ENCODE measurements at regions not wholly inside any gene's neighbourhood (a gene's known extent, or its start where the extent isn't known, plus 50 kb on each side); places are given as distances from the start of the nearest gene placed in this dataset.
A peak's percentile ranks its signal among the peaks of the same experiment; 100 is the strongest.
"Not testable (repeated sequence)": the region's sequence is repeated elsewhere in the genome, so short reads cannot be mapped to it uniquely, and the experiment has no call there.

DNA sequence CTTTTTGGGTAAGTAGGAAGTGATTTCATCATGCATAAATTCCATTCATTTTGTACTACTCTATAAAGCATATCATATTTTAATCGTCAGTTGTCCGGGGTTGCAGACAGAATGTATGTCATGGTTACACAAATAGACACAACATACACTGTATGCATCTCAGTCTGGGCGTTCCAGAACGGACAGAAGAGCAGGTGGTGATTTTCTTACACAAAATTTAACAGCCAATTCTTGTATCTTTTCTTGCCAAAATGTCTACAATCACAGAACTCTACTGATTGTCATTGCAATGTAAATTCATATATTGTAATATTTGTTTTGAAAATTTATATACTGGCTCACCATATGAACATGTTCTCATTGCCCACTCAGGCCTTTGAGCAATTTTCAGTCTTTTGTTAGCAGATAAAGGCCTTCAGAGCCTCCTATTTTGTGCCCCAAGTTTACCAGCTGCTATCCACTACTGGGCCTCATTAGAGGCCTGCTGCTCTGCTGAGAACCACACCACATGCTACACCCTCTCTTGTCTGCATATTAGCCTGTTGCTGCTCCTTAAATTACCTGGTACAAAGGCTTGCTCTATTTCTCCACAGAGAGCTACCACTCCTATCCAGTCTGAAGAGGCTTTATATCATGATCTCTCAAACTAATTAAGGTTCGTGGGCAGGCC lies 61.5 kb downstream of the PRDM13 start:
- no peak for DNase-seq

DNA sequence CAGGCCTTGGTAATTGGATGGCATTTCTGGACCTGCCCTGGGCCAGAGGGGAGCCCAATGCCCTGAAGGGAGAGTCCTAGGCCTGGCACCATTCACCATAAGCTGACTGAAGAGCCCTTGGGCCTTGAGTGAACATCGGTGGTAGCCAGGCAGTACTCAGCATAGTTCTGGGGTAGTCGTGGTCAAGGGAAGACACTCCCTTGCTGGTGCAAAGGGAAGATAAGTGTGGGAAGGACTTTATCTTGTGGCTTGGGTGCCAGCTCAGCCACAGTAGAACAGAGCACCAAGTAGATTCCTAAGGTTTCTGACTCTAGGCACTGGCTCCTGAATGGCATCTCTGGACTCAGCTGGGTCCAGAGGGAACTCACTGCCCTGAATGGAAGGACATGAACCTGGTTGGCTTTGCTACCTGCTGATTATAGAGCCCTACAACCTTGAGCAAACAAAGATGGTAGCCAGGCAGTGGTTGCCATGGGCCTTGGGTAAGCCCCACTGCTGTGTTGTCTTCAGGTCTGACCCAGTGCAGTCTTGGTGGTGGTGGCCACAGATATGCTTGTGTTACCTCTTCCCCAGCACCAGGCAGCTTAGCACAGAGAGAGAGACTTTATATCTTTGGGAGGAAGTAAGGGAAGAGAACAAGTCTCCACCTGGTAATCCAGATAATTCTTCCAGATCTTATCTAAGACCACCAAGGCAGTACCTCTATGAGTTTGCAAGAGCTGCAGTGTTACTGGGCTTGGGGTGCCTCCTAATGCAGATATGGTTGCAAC lies 83.5 kb downstream of the PRDM13 start:
- no peak for DNase-seq

- DNase-seq = not testable (repeated sequence)
Measured at GRCh38 chr6:99702287-99702686, 95.7 kb downstream of the PRDM13 start.

- no peak for DNase-seq
Measured at GRCh38 chr6:99709062-99709461, 102.4 kb downstream of the PRDM13 start.

- DNase-seq = no peak
Measured at GRCh38 chr6:99711302-99711701, 104.7 kb downstream of the PRDM13 start.

GRCh38 chr6:99711925-99712324 lies 105.3 kb downstream of the PRDM13 start:
- DNase-seq = no peak

DNA sequence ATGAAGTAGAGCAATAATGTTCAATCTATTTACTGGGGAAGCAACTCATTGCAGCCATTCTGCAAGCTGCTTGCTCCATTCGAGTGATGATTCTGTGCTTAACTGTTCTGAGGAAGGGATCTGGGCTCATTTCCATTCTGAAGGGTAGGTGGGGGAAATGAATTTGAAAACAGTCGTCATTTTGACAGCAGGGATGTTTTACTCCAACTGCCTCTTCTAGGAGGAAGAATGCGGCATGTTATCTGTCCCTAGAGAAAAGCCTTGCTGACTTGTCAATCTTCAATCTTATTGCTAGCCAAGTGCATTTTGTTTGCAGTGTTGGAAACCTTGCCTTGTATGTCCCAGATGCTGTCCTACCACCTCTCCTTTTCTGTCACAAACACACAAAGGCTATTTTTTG lies 105.9 kb downstream of the PRDM13 start:
- DNase-seq = no peak

GRCh38 chr6:99722043-99722442 lies 115.4 kb downstream of the PRDM13 start:
- not testable (repeated sequence) for DNase-seq

DNA sequence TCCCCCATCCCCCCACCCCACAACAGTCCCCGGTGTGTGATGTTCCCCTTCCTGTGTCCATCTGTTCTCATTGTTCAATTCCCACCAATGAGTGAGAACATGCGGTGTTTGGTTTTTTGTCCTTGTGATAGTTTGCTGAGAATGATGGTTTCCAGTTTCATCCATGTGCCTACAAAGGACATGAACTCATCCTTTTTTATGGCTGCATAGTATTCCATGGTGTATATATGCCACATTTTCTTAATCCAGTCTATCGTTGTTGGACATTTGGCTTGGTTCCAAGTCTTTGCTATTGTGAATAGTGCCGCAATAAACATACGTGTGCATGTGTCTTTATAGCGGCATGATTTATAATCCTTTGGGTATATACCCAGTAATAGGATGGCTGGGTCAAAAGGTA lies 123.6 kb downstream of the PRDM13 start:
- DNase-seq = not testable (repeated sequence)

- no peak for DNase-seq
Measured at GRCh38 chr6:99736302-99736701, 129.7 kb downstream of the PRDM13 start.

DNA sequence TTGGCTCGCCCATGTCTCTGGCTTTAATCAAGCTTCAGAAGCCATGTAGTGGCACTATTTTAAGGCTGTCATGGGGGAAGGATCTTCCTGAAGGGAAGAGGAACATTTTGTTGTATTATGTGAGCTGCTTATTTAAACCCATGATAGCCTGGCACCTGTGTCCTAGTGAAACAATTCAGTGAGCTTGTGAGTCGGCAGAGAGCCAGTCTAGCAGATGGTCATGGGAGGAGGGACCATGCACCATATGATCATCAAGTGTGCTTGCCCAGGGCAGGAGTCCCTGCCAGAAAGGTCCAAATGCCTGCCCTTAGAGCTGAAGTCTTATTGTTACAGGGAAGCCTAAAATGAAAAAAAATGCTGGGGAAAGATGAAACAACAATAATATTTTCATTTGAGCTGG lies 132.9 kb downstream of the PRDM13 start:
- no peak for DNase-seq

DNA sequence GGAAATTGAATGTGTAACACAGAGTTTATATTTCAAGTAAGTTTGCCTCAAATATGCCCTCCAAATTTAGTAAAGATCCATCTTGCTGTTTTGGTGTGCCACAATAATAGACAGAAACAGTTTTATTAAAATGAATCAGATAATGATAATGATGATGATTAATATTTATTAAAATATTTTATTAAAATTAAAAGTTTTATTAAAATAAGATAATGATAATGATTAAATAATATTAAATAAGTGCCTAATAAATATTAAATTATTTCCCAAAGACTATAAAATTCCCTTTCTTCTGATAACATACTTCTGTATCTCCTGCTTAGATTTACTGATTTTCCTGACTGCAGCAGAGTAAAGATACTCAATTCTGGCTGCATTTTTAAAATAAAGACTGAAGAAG lies 134.5 kb downstream of the PRDM13 start:
- no peak for DNase-seq

DNA sequence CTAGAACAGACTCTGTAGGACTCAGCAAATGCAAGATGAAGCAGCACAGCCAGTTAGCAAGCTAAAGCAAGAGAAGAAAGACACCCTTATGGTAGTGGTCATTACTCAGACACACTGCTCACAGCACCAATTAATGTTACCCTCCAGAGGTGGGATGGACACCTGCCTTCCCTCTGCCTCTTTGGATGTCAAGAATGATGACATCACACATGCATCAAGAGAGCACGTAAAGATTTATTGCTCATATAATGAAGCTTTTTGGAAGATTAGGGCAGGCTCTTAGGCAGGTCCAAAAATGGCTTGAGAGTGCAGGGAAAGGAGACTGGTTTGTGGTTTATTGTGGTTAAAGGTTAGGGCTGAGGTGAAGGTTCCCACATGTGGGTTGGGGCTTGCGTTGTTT lies 137.0 kb downstream of the PRDM13 start:
- DNase-seq = no peak

GRCh38 chr6:99745651-99746050 lies 139.0 kb downstream of the PRDM13 start:
- no peak for DNase-seq

GRCh38 chr6:99746261-99746895 lies 139.7 kb downstream of the PRDM13 start:
- DNase-seq = peak; percentile 32

DNA sequence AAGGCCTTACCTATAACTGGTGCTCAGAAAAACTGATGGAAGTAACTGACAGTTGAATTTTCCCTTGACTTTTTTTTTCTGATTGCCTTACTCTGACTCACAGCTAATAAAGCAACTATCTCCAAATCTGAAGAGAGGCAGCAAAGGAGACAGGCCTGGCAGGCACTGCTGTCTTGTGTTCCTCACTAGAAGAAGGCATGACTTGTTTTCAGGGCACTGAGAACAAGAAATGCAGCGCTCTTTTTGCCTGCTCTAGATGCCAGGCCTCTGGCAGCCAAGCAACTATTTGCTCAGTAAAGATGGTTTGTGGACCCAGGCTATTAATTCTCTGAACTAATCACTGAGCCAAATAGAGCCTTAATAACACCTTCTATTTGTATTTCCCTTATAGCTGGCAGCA lies 155.1 kb downstream of the PRDM13 start:
- no peak for DNase-seq

- DNase-seq = no peak
Measured at GRCh38 chr6:99768166-99768565, 161.5 kb downstream of the PRDM13 start.

GRCh38 chr6:99779631-99780555 lies 173.3 kb downstream of the PRDM13 start:
- DNase-seq = no peak

DNA sequence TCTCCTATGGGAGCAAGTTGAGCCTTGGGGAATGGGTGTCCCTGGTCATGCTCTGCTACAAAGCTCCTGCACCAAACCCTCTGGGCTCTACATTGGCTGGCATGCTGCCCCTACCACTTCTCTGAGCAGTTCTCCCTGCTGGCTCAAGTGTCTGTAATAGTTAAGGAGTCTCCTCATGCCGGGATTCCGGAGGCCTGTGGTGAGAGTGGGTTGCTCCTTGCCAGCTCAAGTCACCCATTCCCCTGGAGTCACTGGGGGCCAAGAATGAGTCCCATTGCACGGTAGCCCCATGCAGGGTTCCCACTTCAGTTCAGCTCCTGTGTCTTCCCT lies 173.9 kb downstream of the PRDM13 start:
- no peak for DNase-seq

DNA sequence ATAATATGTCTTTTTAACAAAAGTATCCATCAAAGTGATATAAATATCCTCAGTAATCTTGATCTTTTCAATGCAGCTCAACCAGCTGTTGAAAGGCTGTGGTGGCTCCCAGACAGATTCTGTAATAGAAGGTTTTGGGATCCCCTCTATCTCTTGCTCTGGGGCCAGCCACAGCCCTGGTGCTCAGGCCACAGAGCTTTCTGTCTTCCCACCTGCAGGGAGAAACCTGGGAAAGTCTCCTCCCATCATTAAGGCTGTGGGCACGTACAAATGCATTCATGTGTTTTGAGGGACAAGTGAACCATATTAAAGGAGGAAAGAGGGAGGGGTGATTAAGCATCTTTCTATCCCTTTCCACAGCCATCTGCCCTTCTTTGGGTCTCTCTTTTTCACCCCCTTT lies 183.1 kb downstream of the PRDM13 start:
- DNase-seq = no peak

DNA sequence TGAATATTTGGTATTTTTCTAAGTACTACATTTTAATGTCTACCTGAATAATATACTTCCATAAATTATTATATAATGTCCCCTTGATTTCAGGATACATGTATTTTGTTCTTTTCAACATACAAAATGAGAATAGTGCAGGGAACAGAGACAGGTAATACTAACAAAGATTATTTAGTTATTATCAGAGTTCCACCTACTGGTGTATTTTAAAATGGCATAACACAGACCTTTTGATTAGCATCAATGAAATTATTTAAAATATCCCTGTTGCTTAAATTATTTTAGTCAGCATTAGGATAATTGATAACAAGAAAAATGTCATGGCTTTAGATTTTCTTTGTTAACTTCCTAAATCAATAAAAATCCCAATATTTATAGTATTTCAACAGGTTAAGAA lies 184.0 kb downstream of the PRDM13 start:
- no peak for DNase-seq

DNA sequence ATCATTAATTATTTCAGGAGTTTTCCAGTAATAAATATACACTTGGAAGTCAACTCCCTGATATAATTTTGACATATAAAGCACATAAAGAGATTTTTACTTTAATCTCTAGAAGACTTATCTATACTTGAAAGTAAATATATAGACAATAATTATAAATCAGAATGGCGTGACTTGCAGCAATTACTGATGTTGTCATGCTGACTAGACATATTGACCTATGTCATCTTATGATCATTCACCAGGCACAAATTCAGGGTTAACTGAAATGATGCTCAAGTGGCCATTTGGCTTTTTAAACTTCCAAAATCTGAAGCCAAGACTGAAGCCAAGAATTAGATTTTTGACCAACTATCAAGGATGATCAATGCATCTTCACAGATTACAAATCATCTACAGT lies 192.2 kb downstream of the MCHR2 start:
- DNase-seq = no peak

Data from occipital lobe (tissue), 1 donor.